Epithelial cell of esophagus (primary cell): ENCODE measurements at regions not wholly inside any gene's neighbourhood (a gene's known extent, or its start where the extent isn't known, plus 50 kb on each side); places are given as distances from the start of the nearest gene placed in this dataset.
A peak's percentile ranks its signal among the peaks of the same experiment; 100 is the strongest.

ENCODE experiments used
- DNase-seq: peaks from one replicate; pipeline ENCODE4 v3.0.0; 2010; ENCODE audit warnings: low read depth
- H3K4me3 ChIP-seq: 2 replicates; pipeline ENCODE4 v1.5.1; 2011; ENCODE audit warnings: mild to moderate bottlenecking, low read length, control low read depth
- TF ChIP-seq, protein P1 (sequence below): IDR thresholded peaks from 2 replicates; pipeline ENCODE4 v1.5.1; 2011; ENCODE audit warnings: low read depth, mild to moderate bottlenecking, low read length, control low read depth, inconsistent platforms; ENCODE audit not compliant: insufficient read depth; ENCODE audit errors: missing control alignments

DNA sequence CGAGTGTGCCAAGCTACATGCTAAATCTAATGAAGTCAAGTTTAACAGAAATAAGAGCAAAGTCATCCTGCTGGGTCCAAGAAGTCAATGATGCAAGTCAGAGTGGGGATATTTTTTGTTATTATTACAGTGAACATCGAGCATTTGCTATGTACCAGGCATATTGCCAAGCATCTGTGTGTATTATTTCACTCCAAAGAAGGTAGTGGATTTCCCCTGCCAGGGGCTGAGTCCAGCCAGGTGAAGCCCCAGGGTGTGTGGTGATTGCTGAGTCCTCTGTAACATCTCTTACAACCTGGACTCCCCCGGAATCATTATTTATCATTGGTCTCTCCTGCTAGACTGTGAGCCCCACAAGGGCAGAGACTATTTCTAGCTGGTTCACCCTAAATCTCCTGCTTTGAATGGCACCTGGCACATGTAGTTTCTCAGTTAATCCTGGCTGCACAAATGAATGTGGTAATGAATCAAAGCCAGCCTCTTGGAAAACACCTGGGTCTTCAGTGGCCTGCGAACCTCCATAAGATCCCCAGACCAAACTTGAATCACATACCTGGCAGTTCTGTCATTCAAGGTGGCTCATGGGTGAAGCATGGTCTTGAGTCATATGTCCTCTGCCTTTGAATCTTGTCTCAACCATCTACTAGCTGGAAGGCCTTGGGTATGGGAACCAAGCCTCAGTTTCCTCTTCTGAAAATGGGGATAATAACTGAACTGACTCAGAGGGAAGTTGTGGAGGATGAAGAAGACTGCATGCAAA is 549.2 kb downstream of the MIAT start:
- H3K4me3 ChIP-seq: no peak overlapping the region
- TF ChIP-seq, protein P1, sequence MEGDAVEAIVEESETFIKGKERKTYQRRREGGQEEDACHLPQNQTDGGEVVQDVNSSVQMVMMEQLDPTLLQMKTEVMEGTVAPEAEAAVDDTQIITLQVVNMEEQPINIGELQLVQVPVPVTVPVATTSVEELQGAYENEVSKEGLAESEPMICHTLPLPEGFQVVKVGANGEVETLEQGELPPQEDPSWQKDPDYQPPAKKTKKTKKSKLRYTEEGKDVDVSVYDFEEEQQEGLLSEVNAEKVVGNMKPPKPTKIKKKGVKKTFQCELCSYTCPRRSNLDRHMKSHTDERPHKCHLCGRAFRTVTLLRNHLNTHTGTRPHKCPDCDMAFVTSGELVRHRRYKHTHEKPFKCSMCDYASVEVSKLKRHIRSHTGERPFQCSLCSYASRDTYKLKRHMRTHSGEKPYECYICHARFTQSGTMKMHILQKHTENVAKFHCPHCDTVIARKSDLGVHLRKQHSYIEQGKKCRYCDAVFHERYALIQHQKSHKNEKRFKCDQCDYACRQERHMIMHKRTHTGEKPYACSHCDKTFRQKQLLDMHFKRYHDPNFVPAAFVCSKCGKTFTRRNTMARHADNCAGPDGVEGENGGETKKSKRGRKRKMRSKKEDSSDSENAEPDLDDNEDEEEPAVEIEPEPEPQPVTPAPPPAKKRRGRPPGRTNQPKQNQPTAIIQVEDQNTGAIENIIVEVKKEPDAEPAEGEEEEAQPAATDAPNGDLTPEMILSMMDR: no peak
- peak; percentile 85 for DNase-seq

DNA sequence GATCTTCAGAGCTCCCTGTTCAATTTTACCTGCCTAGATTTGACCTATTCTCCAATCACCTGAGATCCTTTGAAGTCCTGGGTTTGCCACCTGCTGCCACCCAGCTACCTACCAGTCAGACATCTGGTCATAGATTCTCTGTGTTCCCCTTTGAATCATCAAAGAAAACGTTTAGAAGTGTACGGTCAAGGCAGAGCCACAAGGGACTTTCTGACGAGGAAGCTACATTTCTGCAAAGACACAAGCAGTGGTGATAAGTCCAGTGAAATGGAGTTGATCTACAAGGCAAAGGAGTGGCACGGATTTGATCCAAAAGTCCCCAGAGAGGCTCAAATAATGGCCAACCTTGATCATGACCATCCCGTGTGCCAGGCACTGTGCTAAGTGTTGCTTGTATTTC is 549.9 kb downstream of the MIAT start:
- no peak overlapping the region for H3K4me3 ChIP-seq
- DNase-seq: no peak
- TF ChIP-seq, protein P1: no peak

GRCh38 chr22:27207907-27208306 is 550.5 kb downstream of the MIAT start:
- H3K4me3 ChIP-seq: no peak overlapping the region
- peak; percentile 84 for DNase-seq
- TF ChIP-seq, protein P1: no peak

- H3K4me3 ChIP-seq: no peak overlapping the region
- DNase-seq: no peak
- TF ChIP-seq, protein P1: no peak
These were observed 552.8 kb downstream of the MIAT start for GRCh38 chr22:27210111-27210730.

DNA sequence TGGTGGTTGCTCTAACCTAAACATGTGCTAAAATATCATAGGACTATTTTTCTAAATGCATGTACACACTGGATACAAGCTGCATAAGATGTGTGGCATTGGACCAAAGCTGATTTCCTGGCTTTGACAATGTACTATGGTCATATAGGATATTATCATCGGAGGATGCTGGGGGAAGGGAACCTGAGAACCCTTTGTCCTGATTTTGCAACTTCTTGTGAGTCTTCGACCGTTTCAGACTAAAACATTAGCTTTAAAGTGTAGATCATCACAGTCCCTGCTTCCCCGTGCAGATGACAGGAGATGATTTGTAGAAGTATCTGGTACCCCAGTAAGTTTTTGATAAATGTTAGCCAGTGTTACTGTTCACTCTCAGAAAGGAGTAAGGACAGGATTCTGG is 554.7 kb downstream of the MIAT start:
- no peak for DNase-seq
- TF ChIP-seq, protein P1: no peak
- no peak overlapping the region for H3K4me3 ChIP-seq

- TF ChIP-seq, protein P1: no peak
- peak; percentile 87 for DNase-seq
- H3K4me3 ChIP-seq: no peak overlapping the region
These were observed 555.3 kb downstream of the MIAT start for GRCh38 chr22:27212617-27213177.
